NT2/D1 (cell line): ENCODE measurements at regions not wholly inside any gene's neighbourhood (a gene's known extent, or its start where the extent isn't known, plus 50 kb on each side); places are given as distances from the start of the nearest gene placed in this dataset.

Experiments
- DNase-seq: peaks from one replicate; pipeline ENCODE4 v3.0.0-alpha.2; 2011; ENCODE audit warnings: low read depth, low spot score
- H3K27me3 ChIP-seq: 2 replicates; pipeline ENCODE4 v1.6.0; 2011; ENCODE audit warnings: mild to moderate bottlenecking; ENCODE audit not compliant: insufficient read length, insufficient read depth
- H3K36me3 ChIP-seq: 2 replicates; pipeline ENCODE4 v1.6.1; 2011; ENCODE audit warnings: mild to moderate bottlenecking, low read length, mixed read lengths; ENCODE audit not compliant: insufficient read depth, insufficient read length
- H3K4me1 ChIP-seq: 2 replicates; pipeline ENCODE4 v1.5.1; 2011; ENCODE audit not compliant: insufficient read depth, insufficient read length
- H3K4me3 ChIP-seq: 2 replicates; pipeline ENCODE4 v1.5.1; 2011; ENCODE audit warnings: low read depth; ENCODE audit not compliant: insufficient read length
- H3K9ac ChIP-seq: 2 replicates; pipeline ENCODE4 v1.6.0; 2011; ENCODE audit warnings: low read depth; ENCODE audit not compliant: insufficient read length
- H3K9me3 ChIP-seq: 2 replicates; pipeline ENCODE4 v1.5.1; 2011; ENCODE audit warnings: mild to moderate bottlenecking, low read length; ENCODE audit not compliant: insufficient read depth
- SUZ12 ChIP-seq: IDR thresholded peaks from 2 replicates; pipeline ENCODE4 v1.6.1; 2011; ENCODE audit not compliant: insufficient read length, insufficient read depth; ENCODE audit errors: extremely low read depth
- YY1 ChIP-seq: IDR thresholded peaks from 2 replicates; pipeline ENCODE4 v1.6.1; 2011; ENCODE audit not compliant: insufficient read length, insufficient read depth
- ZNF274 ChIP-seq: IDR thresholded peaks from 2 replicates; pipeline ENCODE4 v1.6.1; 2011; ENCODE audit warnings: mild to moderate bottlenecking, low read depth, low read length

DNA sequence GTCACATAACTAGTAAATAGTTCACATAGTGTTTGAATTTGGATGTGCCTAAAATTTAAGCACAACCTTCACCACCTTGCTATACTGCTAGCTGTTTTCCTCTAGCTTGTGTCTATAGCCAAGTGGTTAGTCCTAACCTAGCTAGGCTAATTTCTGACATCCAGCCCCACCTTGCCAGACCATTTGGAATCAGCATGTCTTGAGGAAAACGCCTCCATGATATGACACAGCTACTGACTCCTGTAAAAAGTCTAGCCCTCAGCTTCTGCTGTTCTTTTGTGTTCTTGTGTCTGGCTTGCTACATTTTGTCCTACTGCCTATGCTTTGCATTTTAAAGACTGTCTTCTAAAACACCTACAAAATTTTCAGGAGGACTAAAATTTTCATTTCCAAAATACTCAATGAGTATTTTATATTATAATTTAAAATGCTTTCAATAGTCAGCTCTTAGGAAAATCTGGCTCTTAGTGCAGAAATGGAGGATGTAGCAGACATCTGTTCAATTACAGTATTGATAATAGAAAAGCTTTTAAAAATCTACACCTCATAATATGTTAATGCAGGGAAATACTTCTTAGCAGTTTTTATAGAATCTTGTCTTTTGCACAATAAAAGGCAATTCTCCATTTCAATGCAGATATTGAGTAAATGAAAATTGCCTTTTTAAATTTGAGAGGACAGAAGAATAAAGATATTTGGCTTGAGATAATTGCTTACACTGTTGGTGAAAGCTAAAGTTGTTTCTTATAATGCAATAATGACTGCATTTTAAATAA is 160.8 kb upstream of the APP start:
- Histone ChIP-seq H3K9ac (no peak overlapping the region), H3K36me3 (no peaks in the 10 kb centered on the region), H3K27me3 (no peaks in the 10 kb centered on the region), H3K9me3 (no peaks in the 10 kb centered on the region), H3K4me3 (no peak overlapping the region), H3K4me1 (no peaks in the 10 kb centered on the region)
- no peak for DNase-seq
- TF ChIP-seq ZNF274 (no peak), SUZ12 (no peak), YY1 (no peak)

- no peaks in the 10 kb centered on the region for H3K9me3 ChIP-seq
- DNase-seq = no peak
- H3K27me3 ChIP-seq = no peaks in the 10 kb centered on the region
- no peak overlapping the region for H3K9ac ChIP-seq
- TF ChIP-seq ZNF274 = no peak
- TF ChIP-seq SUZ12 = no peak
- no peak for TF ChIP-seq YY1
- H3K4me3 ChIP-seq = no peak overlapping the region
- H3K4me1 ChIP-seq = no peaks in the 10 kb centered on the region
- H3K36me3 ChIP-seq = no peaks in the 10 kb centered on the region
These were observed 150.0 kb upstream of the APP start for GRCh38 chr21:26320596-26320995.

DNA sequence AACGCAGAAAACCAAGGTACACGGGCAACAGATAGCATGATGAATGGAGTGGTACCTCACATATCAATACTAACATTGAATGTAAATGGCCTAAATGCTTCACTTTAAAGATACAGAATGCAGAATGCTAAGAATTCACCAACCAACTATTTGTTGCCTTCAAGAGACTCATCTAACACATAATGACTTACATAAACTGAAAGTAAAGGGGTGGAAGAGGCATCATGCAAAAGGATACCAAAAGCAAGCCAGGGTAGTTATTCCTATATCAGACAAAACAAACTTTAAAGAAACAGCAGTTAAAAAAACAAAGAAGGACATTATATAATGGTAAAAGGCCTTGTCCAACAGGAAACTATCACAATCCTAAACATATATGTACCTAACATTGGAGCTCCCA is 137.1 kb upstream of the APP start:
- Histone ChIP-seq H3K9me3 (peaks cover 6% of the 10 kb centered on the region), H3K36me3 (no peaks in the 10 kb centered on the region), H3K9ac (no peak overlapping the region), H3K4me1 (no peaks in the 10 kb centered on the region), H3K4me3 (no peak overlapping the region), H3K27me3 (no peaks in the 10 kb centered on the region)
- TF ChIP-seq SUZ12 (no peak), YY1 (no peak), ZNF274 (no peak)
- DNase-seq = no peak

DNA sequence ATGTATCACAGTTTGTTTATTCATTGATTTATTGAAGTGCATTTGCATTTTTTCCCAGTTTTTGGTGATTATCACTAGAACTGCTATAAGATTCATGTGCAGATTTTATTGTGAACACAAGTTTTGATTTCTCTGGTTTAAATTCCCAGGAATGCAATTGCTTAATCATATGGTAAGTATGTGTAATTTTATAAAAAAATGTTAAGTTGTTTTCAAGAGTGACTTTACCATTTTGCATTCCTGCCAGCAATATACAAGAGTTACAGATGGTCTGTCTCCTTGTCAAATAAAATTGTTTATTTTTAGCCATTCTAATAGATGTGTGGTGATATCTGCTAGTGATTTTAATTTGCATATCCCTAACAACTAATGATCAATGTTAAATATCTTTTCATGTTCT is 127.3 kb upstream of the APP start:
- Histone ChIP-seq H3K27me3 (no peaks in the 10 kb centered on the region), H3K4me3 (no peak overlapping the region), H3K4me1 (no peaks in the 10 kb centered on the region), H3K9me3 (peaks cover 8% of the 10 kb centered on the region; the same call in 1 of the 2 replicates), H3K36me3 (no peaks in the 10 kb centered on the region), H3K9ac (no peak overlapping the region)
- TF ChIP-seq ZNF274 = no peak
- no peak for TF ChIP-seq YY1
- no peak for TF ChIP-seq SUZ12
- DNase-seq = no peak

DNA sequence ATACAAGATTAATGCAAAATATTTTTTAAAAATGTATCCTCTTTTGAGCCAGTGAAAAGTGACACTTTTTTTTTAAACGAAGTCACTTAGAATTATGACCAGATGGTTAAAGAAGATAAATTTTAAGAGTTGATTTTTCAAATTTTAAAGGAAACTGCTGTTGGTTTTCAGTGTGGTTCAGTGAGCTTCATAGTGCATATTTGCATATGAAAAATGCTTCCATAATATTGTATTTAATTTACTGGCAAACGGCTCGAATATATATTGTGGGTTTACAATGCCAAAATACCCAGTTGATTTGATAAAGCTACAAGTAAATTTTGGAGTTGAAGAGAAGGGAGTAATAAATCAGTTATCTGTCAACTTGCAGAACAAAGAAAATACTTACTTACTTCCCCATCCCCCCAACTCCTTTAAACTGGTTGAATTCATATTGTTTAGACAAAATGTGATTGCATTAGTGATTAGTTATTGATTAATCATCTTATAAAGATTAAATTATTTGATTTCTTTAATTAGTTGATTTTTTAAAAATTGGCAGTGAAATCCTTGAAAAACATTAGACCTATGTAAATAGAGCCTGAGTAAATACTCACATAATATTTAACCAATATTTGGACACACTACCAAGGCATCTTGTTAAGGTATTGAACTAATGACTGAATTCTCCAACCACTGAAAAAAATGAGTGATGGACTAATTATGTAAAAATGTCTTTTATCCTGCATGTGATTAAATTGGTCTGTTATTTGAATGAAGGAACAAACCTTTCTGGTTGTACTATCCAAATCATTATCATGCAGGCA is 122.8 kb upstream of the APP start:
- H3K9me3 ChIP-seq = peaks cover 8% of the 10 kb centered on the region; the same call in 1 of the 2 replicates
- DNase-seq = no peak
- no peaks in the 10 kb centered on the region for H3K36me3 ChIP-seq
- H3K4me1 ChIP-seq = no peaks in the 10 kb centered on the region
- H3K4me3 ChIP-seq = no peak overlapping the region
- TF ChIP-seq ZNF274 = no peak
- TF ChIP-seq SUZ12 = no peak
- TF ChIP-seq YY1 = no peak
- H3K9ac ChIP-seq = no peak overlapping the region
- H3K27me3 ChIP-seq = no peaks in the 10 kb centered on the region

GRCh38 chr21:26288026-26288425 is 117.5 kb upstream of the APP start:
- DNase-seq = no peak
- no peak overlapping the region for H3K9ac ChIP-seq
- peaks cover 4% of the 10 kb centered on the region for H3K27me3 ChIP-seq
- no peaks in the 10 kb centered on the region for H3K36me3 ChIP-seq
- no peak for TF ChIP-seq SUZ12
- TF ChIP-seq ZNF274 = no peak
- TF ChIP-seq YY1 = no peak
- H3K4me1 ChIP-seq = no peaks in the 10 kb centered on the region
- no peak overlapping the region for H3K4me3 ChIP-seq
- no peaks in the 10 kb centered on the region for H3K9me3 ChIP-seq

DNA sequence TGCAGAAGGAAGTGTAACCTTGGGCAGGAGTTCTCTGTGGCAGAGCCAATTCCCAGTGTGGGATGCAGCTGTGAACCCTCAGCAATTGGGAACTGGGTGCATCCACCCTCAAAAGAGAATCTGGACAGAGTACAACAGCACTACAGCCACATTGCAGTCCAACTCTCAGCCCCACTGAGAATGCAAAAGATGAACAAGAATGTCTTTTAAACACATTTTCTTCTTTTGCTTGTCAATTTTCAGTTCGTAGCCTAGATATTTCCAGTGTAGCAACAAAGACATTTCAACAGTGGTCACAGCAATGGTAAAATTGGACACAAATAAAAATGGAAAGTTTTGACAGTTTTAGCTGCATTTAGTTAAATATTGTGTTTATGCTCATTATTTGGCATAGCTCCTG is 114.0 kb upstream of the APP start:
- H3K9me3 ChIP-seq = no peaks in the 10 kb centered on the region
- H3K9ac ChIP-seq = no peak overlapping the region
- H3K27me3 ChIP-seq = peaks cover 6% of the 10 kb centered on the region
- H3K36me3 ChIP-seq = no peaks in the 10 kb centered on the region
- H3K4me1 ChIP-seq = no peaks in the 10 kb centered on the region
- DNase-seq = no peak
- TF ChIP-seq ZNF274 = no peak
- no peak for TF ChIP-seq YY1
- TF ChIP-seq SUZ12 = no peak
- H3K4me3 ChIP-seq = no peak overlapping the region
